IMR-90 (cell line): ENCODE measurements at regions not wholly inside any gene's neighbourhood (a gene's known extent, or its start where the extent isn't known, plus 50 kb on each side); places are given as distances from the start of the nearest gene placed in this dataset.

Source experiments
- ATAC-seq: fragments of 200-7000 bp; cut with Tn5 transposase; 2 replicates; pipeline ENCODE4 v1.9.1; 2020; ENCODE audit warnings: low read depth, mild to moderate bottlenecking, moderate library complexity
- BruUV-seq: library from RNA; stranded (reverse); fragments of 400-500 nt; replicated peaks from 2 replicates; lab custom pipeline; 2021; lab: Mats Ljungman, UMichigan
- CTCF ChIA-PET: fragments of 300-600 bp; formaldehyde crosslinking; extraction: SDS; loops from one replicate; lab custom pipeline; 2021; ENCODE audit warnings: antibody characterized with exemption; lab: Yijun Ruan, JAX
- POLR2A ChIA-PET: fragments of 300-600 bp; sonication (Branson Sonifier 250); formaldehyde crosslinking; loops from one replicate; lab custom pipeline; 2022; ENCODE audit warnings: antibody characterized with exemption; ENCODE audit not compliant: unreplicated experiment; lab: Charles Lee
- DNase-seq: peaks from one replicate; pipeline ENCODE4 v3.0.0; 2013
- H2AFZ ChIP-seq: replicated peaks from 2 replicates; pipeline ENCODE3; 2013; ENCODE audit warnings: low read length, mild to moderate bottlenecking; ENCODE audit not compliant: poor library complexity
- H2AK5ac ChIP-seq: 2 replicates; pipeline ENCODE4 v1.6.1; 2013; ENCODE audit warnings: low read depth, low read length, inconsistent platforms
- H2AK9ac ChIP-seq: replicated peaks from 2 replicates; pipeline ENCODE3; 2013; ENCODE audit warnings: mild to moderate bottlenecking, low read depth, low read length, moderate library complexity; ENCODE audit not compliant: poor library complexity
- H2BK120ac ChIP-seq: 2 replicates; pipeline ENCODE4 v1.6.1; 2013; ENCODE audit warnings: low read depth, low read length, inconsistent platforms
- H2BK15ac ChIP-seq: 3 replicates; pipeline ENCODE4 v1.6.1; 2013; ENCODE audit warnings: low read depth, low read length, inconsistent platforms
- H2BK20ac ChIP-seq: 2 replicates; pipeline ENCODE4 v1.6.1; 2013; ENCODE audit warnings: low read depth, mild to moderate bottlenecking, inconsistent platforms, low read length, moderate library complexity
- H2BK5ac ChIP-seq: 2 replicates; pipeline ENCODE4 v1.6.1; 2013; ENCODE audit warnings: mild to moderate bottlenecking, low read depth, low read length, inconsistent platforms; ENCODE audit not compliant: poor library complexity, severe bottlenecking
- H3K14ac ChIP-seq: replicated peaks from 2 replicates; pipeline ENCODE4 v1.6.1; 2013; ENCODE audit warnings: low read depth, low read length, inconsistent platforms
- H3K18ac ChIP-seq: 2 replicates; pipeline ENCODE4 v1.6.1; 2013; ENCODE audit warnings: low read depth, low read length, control low read depth
- H3K23ac ChIP-seq: 2 replicates; pipeline ENCODE4 v1.6.1; 2013; ENCODE audit warnings: low read depth, low read length, inconsistent platforms
- H3K27ac ChIP-seq: 2 replicates; pipeline ENCODE4 v1.5.1; 2013; ENCODE audit warnings: mild to moderate bottlenecking, control low read depth, low read length; ENCODE audit not compliant: insufficient read depth
- H3K27me3 ChIP-seq: 2 replicates; pipeline ENCODE4 v1.6.1; 2013; ENCODE audit warnings: low read length; ENCODE audit not compliant: control insufficient read depth, insufficient read depth
- H3K36me3 ChIP-seq: 2 replicates; pipeline ENCODE4 v1.6.1; 2013; ENCODE audit warnings: low read length, mixed read lengths; ENCODE audit not compliant: control insufficient read depth, insufficient read depth
- H3K4ac ChIP-seq: 2 replicates; pipeline ENCODE4 v1.6.1; 2013; ENCODE audit warnings: low read depth, low read length, inconsistent platforms
- H3K4me1 ChIP-seq: 2 replicates; pipeline ENCODE4 v1.6.1; 2013; ENCODE audit warnings: low read length, mixed read lengths; ENCODE audit not compliant: control insufficient read depth, insufficient read depth
- H3K4me2 ChIP-seq: 2 replicates; pipeline ENCODE4 v1.6.1; 2013; ENCODE audit warnings: low read depth, mild to moderate bottlenecking, control low read depth, low read length, moderate library complexity
- H3K4me3 ChIP-seq: 2 replicates; pipeline ENCODE4 v1.5.1; 2013; ENCODE audit warnings: low read depth, mild to moderate bottlenecking, control low read depth, low read length, moderate library complexity; ENCODE audit not compliant: insufficient read depth
- H3K56ac ChIP-seq: 2 replicates; pipeline ENCODE4 v1.6.1; 2013; ENCODE audit warnings: low read length, inconsistent platforms; ENCODE audit not compliant: insufficient read depth; ENCODE audit errors: extremely low read depth
- H3K79me1 ChIP-seq, 2 experiments: 2 replicates each; pipeline ENCODE4 v1.6.1; 2013; ENCODE audit warnings: low read length in 2 of 2, inconsistent platforms in 1 of 2, low read depth in 1 of 2
- H3K9ac ChIP-seq: 2 replicates; pipeline ENCODE4 v1.6.1; 2013; ENCODE audit warnings: low read depth, low read length, control low read depth
- H3K9me1 ChIP-seq: 2 replicates; pipeline ENCODE4 v1.6.1; 2013; ENCODE audit warnings: low read length, inconsistent platforms; ENCODE audit not compliant: insufficient read depth
- H3K9me3 ChIP-seq: 2 replicates; pipeline ENCODE4 v1.6.1; 2013; ENCODE audit warnings: low read length; ENCODE audit not compliant: control insufficient read depth, insufficient read depth
- H4K20me1 ChIP-seq: 2 replicates; pipeline ENCODE4 v1.6.1; 2013; ENCODE audit warnings: low read length, inconsistent platforms; ENCODE audit not compliant: insufficient read depth
- H4K5ac ChIP-seq: 2 replicates; pipeline ENCODE4 v1.6.1; 2013; ENCODE audit warnings: mild to moderate bottlenecking, low read depth, low read length, control low read depth
- H4K8ac ChIP-seq, 2 experiments: 2 replicates each; pipeline ENCODE4 v1.6.1; 2013; ENCODE audit warnings: low read depth in 2 of 2, low read length in 2 of 2, control low read depth in 1 of 2, inconsistent platforms in 1 of 2
- H4K91ac ChIP-seq: 2 replicates; pipeline ENCODE4 v1.6.1; 2013; ENCODE audit warnings: low read depth, low read length, inconsistent platforms; ENCODE audit not compliant: insufficient read depth
- BHLHE40 ChIP-seq: fragments of 150-350 bp; IDR thresholded peaks from 2 replicates; pipeline ENCODE4 v1.6.1; 2016; ENCODE audit warnings: mild to moderate bottlenecking, low read depth, low read length
- CEBPB ChIP-seq: IDR thresholded peaks from 2 replicates; pipeline ENCODE4 v1.6.1; 2012; ENCODE audit warnings: low read depth, low read length, improper control_type of control experiment
- CHD1 ChIP-seq: IDR thresholded peaks from 2 replicates; pipeline ENCODE4 v1.6.1; 2012; ENCODE audit warnings: low read depth, low read length, improper control_type of control experiment
- CTCF ChIP-seq: conservative IDR thresholded peaks from 2 replicates; pipeline ENCODE4 v1.5.1; 2012; ENCODE audit warnings: mild to moderate bottlenecking, low read depth, low read length, improper control_type of control experiment
- FOS ChIP-seq: fragments of 150-350 bp; IDR thresholded peaks from 2 replicates; pipeline ENCODE4 v1.6.1; 2016; ENCODE audit warnings: low read depth, low read length
- MAZ ChIP-seq: IDR thresholded peaks from 2 replicates; pipeline ENCODE4 v1.6.1; 2012; ENCODE audit warnings: low read depth, mild to moderate bottlenecking, low read length, improper control_type of control experiment, moderate library complexity, borderline replicate concordance
- NFE2L2 ChIP-seq: fragments of 150-350 bp; IDR thresholded peaks from 2 replicates; pipeline ENCODE4 v1.6.1; 2016; ENCODE audit warnings: low read depth, mild to moderate bottlenecking, low read length
- RAD21 ChIP-seq: IDR thresholded peaks from 2 replicates; pipeline ENCODE4 v1.6.1; 2012; ENCODE audit warnings: low read length, improper control_type of control experiment
- RCOR1 ChIP-seq: IDR thresholded peaks from 2 replicates; pipeline ENCODE4 v1.6.1; 2012; ENCODE audit warnings: mild to moderate bottlenecking, low read length, improper control_type of control experiment; ENCODE audit not compliant: insufficient replicate concordance
- RFX5 ChIP-seq: IDR thresholded peaks from 2 replicates; pipeline ENCODE4 v1.8.0; 2012; ENCODE audit warnings: low read depth, mild to moderate bottlenecking, low read length, moderate library complexity
- SMC3 ChIP-seq: fragments of 150-350 bp; IDR thresholded peaks from 2 replicates; pipeline ENCODE4 v1.6.1; 2016; ENCODE audit warnings: low read depth, mild to moderate bottlenecking, antibody characterized with exemption, low read length, moderate library complexity
- USF2 ChIP-seq: fragments of 150-350 bp; IDR thresholded peaks from 2 replicates; pipeline ENCODE4 v1.6.1; 2017; ENCODE audit warnings: mild to moderate bottlenecking, antibody characterized with exemption, low read length, low read depth
- WGBS, 2 experiments: methylation state at CpG; one replicate each; pipeline versions ENCODE4 v1.1.5 to v1.1.7; 2013; ENCODE audit warnings: missing lambda C conversion rate in 2 of 2; ENCODE audit not compliant: insufficient read length in 1 of 2; ENCODE audit errors: extremely low coverage in 2 of 2; 5-methylcytosine and 5-hydroxymethylcytosine counted together
- dilution Hi-C: fragments of 300-500 bp; cut with HindIII; formaldehyde crosslinking; loops from one replicate; pipeline ENCODE4 v1.14.3; 2018; ENCODE audit warnings: low sequenced_read_pairs; ENCODE audit not compliant: unreplicated experiment
- in situ Hi-C: fragments of 300-500 bp; cut with MboI; formaldehyde crosslinking; loops from 3 replicates; pipeline ENCODE4 v1.14.3; 2019; ENCODE audit warnings: low sequenced_read_pairs, inconsistent platforms, mixed read lengths
- intact Hi-C: fragments of 100-400 bp; cut with micrococcal nuclease; formaldehyde crosslinking; loops from 2 replicates; pipeline ENCODE4 v1.10.0; 2022
- TF ChIP-seq, protein P1 (sequence below): fragments of 150-350 bp; IDR thresholded peaks from 2 replicates; pipeline ENCODE4 v1.6.1; 2016; ENCODE audit warnings: low read depth, mild to moderate bottlenecking, low read length, moderate library complexity, borderline replicate concordance

DNA sequence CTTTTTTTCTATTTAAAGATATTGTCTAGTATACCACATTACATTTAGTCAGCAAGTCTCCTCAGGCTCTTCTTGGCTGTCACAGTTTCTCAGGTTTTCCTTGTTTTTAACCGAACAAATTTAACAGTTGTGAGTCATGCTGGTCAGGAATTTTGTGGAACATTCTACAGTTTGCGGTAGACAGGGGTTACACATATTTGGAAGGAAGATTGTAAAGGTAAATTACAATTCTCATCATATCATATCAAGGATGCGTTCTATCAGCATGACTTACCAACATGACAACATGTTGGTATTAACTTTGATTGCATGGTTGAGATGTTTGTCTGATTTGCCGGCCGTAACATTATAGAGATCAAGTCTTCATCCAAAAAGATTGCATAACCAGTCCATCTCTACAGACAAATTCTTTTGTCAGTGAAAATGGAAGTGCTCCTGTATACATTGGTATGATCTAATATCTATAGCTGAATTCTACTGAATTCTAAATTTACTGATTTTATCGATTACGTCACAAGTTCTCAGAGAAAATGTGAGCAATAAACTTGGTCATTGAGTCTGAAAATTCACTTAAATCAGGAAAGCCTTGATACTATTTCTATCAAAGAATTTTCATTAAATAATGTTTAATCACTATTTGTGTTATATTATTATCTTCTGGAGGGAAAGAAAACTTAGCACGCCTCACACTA is 664.4 kb upstream of the SLC8A1 start:
- Histone ChIP-seq H3K27me3 (no peaks in the 10 kb centered on the region), H3K4ac (no peak overlapping the region), H3K4me3 (no peak overlapping the region), H2BK5ac (no peak overlapping the region), H3K14ac (no peak overlapping the region), H2AK9ac (no peak overlapping the region), H4K20me1 (no peaks in the 10 kb centered on the region), H4K91ac (no peak overlapping the region), H3K27ac (no peak overlapping the region), H2BK20ac (no peak overlapping the region), H3K56ac (no peak overlapping the region), H3K23ac (no peak overlapping the region), H3K79me1 (no peaks in the 10 kb centered on the region), H3K4me2 (no peak overlapping the region), H4K5ac (no peak overlapping the region), H2BK15ac (no peak overlapping the region), H4K8ac (no peak overlapping the region), H2BK120ac (no peak overlapping the region), H2AK5ac (no peak overlapping the region), H3K9ac (no peak overlapping the region), H3K18ac (no peak overlapping the region), H3K36me3 (no peaks in the 10 kb centered on the region), H3K4me1 (no peaks in the 10 kb centered on the region), H3K9me1 (no peaks in the 10 kb centered on the region), H3K9me3 (no peaks in the 10 kb centered on the region), H2AFZ (no peak overlapping the region)
- dilution Hi-C loops = no loop called here
- BruUV-seq = no TSS peak
- ChIA-PET POLR2A (no interaction called here), CTCF (no interaction called here)
- no peak for DNase-seq
- in situ Hi-C loops = no loop called here
- ATAC-seq = no peak
- TF ChIP-seq BHLHE40 (no peak), SMC3 (no peak), NFE2L2 (no peak), RFX5 (no peak), MAZ (no peak), USF2 (no peak), FOS (no peak), RAD21 (no peak), CHD1 (no peak), RCOR1 (no peak), CTCF (no peak), CEBPB (no peak)
- TF ChIP-seq, protein P1, sequence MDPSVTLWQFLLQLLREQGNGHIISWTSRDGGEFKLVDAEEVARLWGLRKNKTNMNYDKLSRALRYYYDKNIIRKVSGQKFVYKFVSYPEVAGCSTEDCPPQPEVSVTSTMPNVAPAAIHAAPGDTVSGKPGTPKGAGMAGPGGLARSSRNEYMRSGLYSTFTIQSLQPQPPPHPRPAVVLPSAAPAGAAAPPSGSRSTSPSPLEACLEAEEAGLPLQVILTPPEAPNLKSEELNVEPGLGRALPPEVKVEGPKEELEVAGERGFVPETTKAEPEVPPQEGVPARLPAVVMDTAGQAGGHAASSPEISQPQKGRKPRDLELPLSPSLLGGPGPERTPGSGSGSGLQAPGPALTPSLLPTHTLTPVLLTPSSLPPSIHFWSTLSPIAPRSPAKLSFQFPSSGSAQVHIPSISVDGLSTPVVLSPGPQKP = no peak
- whole genome bisulfite sequencing, 2 experiments = no CpG with 5 or more reads among the region's 8 CpGs
- intact Hi-C loops = no loop called here
